Stomach smooth muscle (tissue), 2 donors: ENCODE measurements at regions not wholly inside any gene's neighbourhood (a gene's known extent, or its start where the extent isn't known, plus 50 kb on each side); places are given as distances from the start of the nearest gene placed in this dataset.
"Not testable (repeated sequence)": the region's sequence is repeated elsewhere in the genome, so short reads cannot be mapped to it uniquely, and the experiment has no call there.

ENCODE experiments used
- H3K27ac ChIP-seq: one replicate; pipeline ENCODE4 v1.7.0; 2013; ENCODE audit warnings: mild to moderate bottlenecking, low read length, inconsistent platforms
- H3K27me3 ChIP-seq, 2 donors: one replicate each; pipeline ENCODE4 v1.7.0; 2013; ENCODE audit warnings: low read length in 2 of 2; ENCODE audit not compliant: insufficient read depth in 2 of 2, control insufficient read depth in 1 of 2
- H3K36me3 ChIP-seq, 2 donors: one replicate each; pipeline ENCODE4 v1.7.0; 2013; ENCODE audit warnings: low read length in 2 of 2; ENCODE audit not compliant: control insufficient read depth in 2 of 2, insufficient read depth in 2 of 2
- H3K4me1 ChIP-seq: one replicate; pipeline ENCODE4 v1.7.0; 2013; ENCODE audit warnings: low read length; ENCODE audit not compliant: control insufficient read depth, insufficient read depth
- H3K4me3 ChIP-seq, 2 donors: one replicate each; pipeline ENCODE4 v1.7.0; 2013; ENCODE audit warnings: low read length in 2 of 2
- H3K9ac ChIP-seq, 2 donors: one replicate each; pipeline ENCODE4 v1.7.0; 2013; ENCODE audit warnings: low read length in 2 of 2, mild to moderate bottlenecking in 1 of 2
- H3K9me3 ChIP-seq, 2 donors: one replicate each; pipeline ENCODE4 v1.7.0; 2013; ENCODE audit warnings: low read length in 2 of 2; ENCODE audit not compliant: control insufficient read depth in 2 of 2
- donor health status: healthy.
- donor health status: Pancreatic carcinoma.

DNA sequence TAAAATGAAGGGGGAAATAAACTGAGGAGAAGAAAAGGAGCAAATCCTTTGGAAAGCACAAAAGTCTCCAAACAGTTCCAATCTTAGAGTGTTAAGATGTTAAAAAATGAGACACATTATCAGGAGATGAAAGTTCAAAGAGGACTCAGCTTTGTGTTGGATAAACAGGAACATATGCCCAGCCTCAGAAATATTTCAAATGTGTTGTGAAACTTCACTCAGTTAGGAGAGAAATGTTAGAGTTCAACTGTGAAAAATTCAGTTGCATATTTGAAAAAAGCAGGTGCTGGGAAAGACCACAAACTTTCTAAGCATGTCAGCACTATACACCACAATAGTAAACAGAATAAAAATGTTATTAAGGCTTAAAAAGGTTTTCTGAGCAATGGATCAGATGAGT is 136.8 kb upstream of the PRKD1 start:
- H3K27me3 ChIP-seq = no peaks in the 10 kb centered on the region
- H3K9ac ChIP-seq = no peak overlapping the region
- H3K27ac ChIP-seq = no peak overlapping the region
- H3K4me1 ChIP-seq = no peaks in the 10 kb centered on the region
- H3K4me3 ChIP-seq = no peak overlapping the region
- no peaks in the 10 kb centered on the region for H3K9me3 ChIP-seq
- H3K36me3 ChIP-seq = no peaks in the 10 kb centered on the region

DNA sequence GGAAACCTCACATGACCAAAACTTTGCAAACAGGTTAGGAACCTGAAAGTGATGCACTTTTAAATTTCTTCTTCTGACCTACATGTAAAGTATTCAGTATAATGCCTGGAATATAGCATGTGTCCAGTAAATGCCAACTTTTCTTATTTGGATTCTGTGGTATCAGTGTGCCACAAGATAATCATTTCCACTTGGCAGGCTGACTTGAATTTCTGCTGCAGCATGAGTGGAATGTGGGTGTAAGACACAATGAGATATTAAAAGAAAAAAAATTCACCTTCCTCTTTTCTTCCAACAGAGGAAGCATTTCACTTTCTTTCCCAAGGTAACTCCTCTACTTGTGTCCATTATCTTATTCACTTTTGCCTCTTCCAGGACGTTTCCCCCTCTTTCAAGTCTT is 141.9 kb upstream of the PRKD1 start:
- Histone ChIP-seq H3K4me3 (no peak overlapping the region), H3K27ac (no peak overlapping the region), H3K9me3 (no peaks in the 10 kb centered on the region), H3K27me3 (no peaks in the 10 kb centered on the region), H3K36me3 (no peaks in the 10 kb centered on the region), H3K4me1 (no peaks in the 10 kb centered on the region), H3K9ac (no peak overlapping the region)

DNA sequence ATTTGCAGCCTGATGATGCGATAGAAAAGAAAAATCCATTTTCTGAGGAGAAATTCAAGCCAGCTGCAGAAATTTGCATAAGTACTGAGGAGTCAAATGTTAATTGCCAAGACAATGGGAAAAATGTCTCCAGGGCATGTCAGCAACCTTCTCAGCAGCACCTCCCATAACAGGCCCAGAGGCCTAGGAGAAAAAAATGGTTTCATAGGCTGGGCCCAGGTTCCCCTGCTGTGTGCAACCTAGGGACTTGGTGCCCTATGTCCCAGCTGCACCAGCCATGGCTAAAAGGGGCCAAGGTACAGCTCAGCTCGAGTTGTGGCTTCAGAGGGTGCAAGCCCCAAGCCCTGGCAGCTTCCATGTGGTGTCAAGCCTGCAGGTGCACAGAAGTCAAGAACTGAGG is 144.8 kb upstream of the PRKD1 start:
- not testable (repeated sequence) for H3K4me3 ChIP-seq, H3K27me3 ChIP-seq

GRCh38 chr14:30077946-30078345 is 150.3 kb upstream of the PRKD1 start:
- H3K4me1 ChIP-seq = no peaks in the 10 kb centered on the region
- no peaks in the 10 kb centered on the region for H3K27me3 ChIP-seq
- H3K9me3 ChIP-seq = no peaks in the 10 kb centered on the region
- H3K27ac ChIP-seq = no peak overlapping the region
- H3K36me3 ChIP-seq = no peaks in the 10 kb centered on the region
- no peak overlapping the region for H3K9ac ChIP-seq
- no peak overlapping the region for H3K4me3 ChIP-seq

More for the DNA sequence above, 144.8 kb upstream of the PRKD1 start:
- not testable (repeated sequence) for H3K27ac ChIP-seq, H3K9ac ChIP-seq, H3K36me3 ChIP-seq, H3K9me3 ChIP-seq, H3K4me1 ChIP-seq

DNA sequence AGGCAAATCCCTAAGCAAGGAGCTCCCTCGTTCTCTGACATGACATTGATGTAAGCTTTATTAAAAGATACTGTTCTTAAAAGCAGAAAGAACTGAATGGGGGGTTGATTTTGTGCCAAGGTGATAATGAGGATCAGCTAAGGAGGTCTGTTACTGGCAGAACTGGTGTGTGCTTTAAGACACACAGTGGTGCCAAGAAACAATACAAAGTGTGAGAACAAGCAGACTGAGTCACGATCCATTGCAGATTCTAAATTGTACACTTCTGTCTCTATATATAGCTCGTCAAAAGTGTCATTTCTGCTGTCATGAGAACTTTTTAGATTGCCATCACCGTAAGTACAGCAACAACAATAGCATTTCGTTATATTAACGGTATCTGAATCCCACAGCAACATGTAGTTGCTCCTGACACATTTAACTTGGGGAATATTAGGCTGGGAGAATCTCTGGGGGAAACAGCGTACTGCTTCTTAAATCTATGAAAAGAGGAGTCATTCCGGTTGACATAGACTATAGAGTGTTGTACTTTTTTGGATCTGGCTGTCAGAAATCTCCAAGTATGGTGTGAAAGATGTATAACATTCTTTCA is 151.3 kb upstream of the PRKD1 start:
- Histone ChIP-seq H3K9ac (no peak overlapping the region), H3K4me1 (no peaks in the 10 kb centered on the region), H3K4me3 (no peak overlapping the region), H3K36me3 (no peaks in the 10 kb centered on the region), H3K9me3 (no peaks in the 10 kb centered on the region), H3K27ac (no peak overlapping the region), H3K27me3 (no peaks in the 10 kb centered on the region)

DNA sequence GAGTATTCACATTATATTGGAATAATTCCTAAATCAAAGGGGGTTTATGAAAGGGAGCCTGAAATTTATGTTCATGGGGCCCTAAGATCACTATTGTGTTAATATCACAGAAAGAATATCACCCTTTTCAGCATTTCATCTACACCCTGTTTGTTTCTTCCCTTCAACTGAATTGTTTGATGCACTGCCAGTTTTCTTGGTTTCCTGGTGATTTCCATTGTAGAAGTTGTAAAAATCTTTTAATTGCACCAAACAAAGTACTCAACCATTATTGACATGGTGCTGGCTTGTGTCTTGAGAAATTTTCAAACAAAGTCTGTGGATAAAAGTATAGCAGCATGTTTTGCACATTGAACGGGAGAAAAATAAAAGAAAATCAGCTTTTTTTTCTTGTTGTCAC is 154.8 kb upstream of the PRKD1 start:
- Histone ChIP-seq H3K9me3 (no peaks in the 10 kb centered on the region), H3K4me3 (no peak overlapping the region), H3K9ac (no peak overlapping the region), H3K4me1 (no peaks in the 10 kb centered on the region), H3K27ac (no peak overlapping the region), H3K36me3 (no peaks in the 10 kb centered on the region), H3K27me3 (no peaks in the 10 kb centered on the region)

- H3K36me3 ChIP-seq = no peaks in the 10 kb centered on the region
- no peaks in the 10 kb centered on the region for H3K9me3 ChIP-seq
- H3K27me3 ChIP-seq = no peaks in the 10 kb centered on the region
Measured at GRCh38 chr14:30084811-30085210, 157.2 kb upstream of the PRKD1 start.

GRCh38 chr14:30085943-30086342 is 158.3 kb upstream of the PRKD1 start:
- Histone ChIP-seq H3K4me3 (no peak overlapping the region), H3K36me3 (no peaks in the 10 kb centered on the region), H3K27me3 (no peaks in the 10 kb centered on the region), H3K27ac (no peak overlapping the region), H3K9me3 (no peaks in the 10 kb centered on the region), H3K9ac (no peak overlapping the region), H3K4me1 (no peaks in the 10 kb centered on the region)

More at GRCh38 chr14:30084811-30085210, 157.2 kb upstream of the PRKD1 start:
- H3K4me1 ChIP-seq = no peaks in the 10 kb centered on the region
- H3K4me3 ChIP-seq = no peak overlapping the region
- no peak overlapping the region for H3K27ac ChIP-seq
- no peak overlapping the region for H3K9ac ChIP-seq

- Histone ChIP-seq H3K9ac (no peak overlapping the region), H3K27ac (no peak overlapping the region), H3K9me3 (no peaks in the 10 kb centered on the region), H3K4me1 (no peaks in the 10 kb centered on the region), H3K36me3 (no peaks in the 10 kb centered on the region), H3K27me3 (no peaks in the 10 kb centered on the region), H3K4me3 (no peak overlapping the region)
Measured at GRCh38 chr14:30088620-30089019, 161.0 kb upstream of the PRKD1 start.

DNA sequence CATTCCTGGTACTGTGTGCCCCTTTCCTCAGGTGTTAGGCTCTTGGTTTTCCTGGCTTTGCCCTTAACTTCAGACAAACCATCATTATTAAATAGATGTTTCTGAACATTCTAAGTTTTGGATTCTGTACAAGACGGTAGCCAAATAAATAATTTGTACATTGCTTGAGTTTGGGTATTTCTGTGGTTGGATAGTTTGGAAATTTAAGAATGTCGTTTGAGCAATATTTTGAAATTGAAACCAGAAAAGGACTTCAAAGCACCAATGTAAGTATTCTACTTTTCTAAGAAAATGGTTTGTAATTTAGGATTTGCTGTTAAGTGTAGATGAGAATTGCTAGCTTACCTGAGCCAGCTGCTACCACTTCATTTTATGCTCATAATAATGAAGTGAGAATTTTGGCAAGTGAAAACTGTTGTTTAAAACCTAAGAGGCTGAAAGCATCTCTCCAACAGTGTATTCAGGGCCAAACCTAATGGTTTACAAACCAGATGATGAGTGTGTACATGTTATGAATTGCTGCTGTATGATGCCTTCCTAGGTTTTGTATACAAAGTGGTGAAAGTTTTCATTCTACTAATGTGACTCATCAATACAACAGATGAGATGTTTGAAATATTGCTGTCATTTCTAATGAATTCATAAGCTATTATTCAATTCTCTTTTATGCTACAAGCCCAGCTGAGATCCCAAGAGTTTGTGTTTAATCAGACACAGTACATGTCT is 181.5 kb upstream of the PRKD1 start:
- Histone ChIP-seq H3K9ac (no peak overlapping the region), H3K9me3 (peaks cover 0 to 8% of the 10 kb centered on the region in 2 donors), H3K4me3 (no peak overlapping the region), H3K27me3 (no peaks in the 10 kb centered on the region), H3K4me1 (no peaks in the 10 kb centered on the region), H3K27ac (no peak overlapping the region), H3K36me3 (no peaks in the 10 kb centered on the region)

DNA sequence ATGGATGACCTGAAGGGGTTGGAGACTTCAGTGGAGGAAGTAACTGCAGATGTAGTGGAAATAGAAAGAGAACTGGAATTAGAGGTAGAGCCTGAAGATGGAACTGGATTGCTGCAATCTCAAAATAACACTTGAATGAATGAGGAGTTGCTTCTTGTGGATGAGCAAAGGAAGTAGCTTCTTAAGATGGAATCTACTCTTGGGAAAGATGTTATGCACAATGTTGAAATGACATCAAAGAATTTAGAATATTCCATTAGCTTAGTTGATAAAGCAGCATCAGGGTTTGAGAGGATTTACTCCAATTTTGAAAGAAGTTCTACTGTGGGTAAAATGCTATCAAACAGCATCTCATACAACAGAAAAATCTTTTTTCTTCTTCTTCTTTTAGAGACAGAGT is 186.4 kb upstream of the PRKD1 start:
- H3K4me1 ChIP-seq = no peaks in the 10 kb centered on the region
- H3K36me3 ChIP-seq = no peaks in the 10 kb centered on the region
- no peaks in the 10 kb centered on the region for H3K9me3 ChIP-seq
- no peak overlapping the region for H3K4me3 ChIP-seq
- H3K27me3 ChIP-seq = no peaks in the 10 kb centered on the region
- H3K9ac ChIP-seq = no peak overlapping the region
- H3K27ac ChIP-seq = no peak overlapping the region
